ENCODE measurements at regions not wholly inside any gene's neighbourhood (a gene's known extent, or its start where the extent isn't known, plus 50 kb on each side); places are given as distances from the start of the nearest gene placed in this dataset.

DNA sequence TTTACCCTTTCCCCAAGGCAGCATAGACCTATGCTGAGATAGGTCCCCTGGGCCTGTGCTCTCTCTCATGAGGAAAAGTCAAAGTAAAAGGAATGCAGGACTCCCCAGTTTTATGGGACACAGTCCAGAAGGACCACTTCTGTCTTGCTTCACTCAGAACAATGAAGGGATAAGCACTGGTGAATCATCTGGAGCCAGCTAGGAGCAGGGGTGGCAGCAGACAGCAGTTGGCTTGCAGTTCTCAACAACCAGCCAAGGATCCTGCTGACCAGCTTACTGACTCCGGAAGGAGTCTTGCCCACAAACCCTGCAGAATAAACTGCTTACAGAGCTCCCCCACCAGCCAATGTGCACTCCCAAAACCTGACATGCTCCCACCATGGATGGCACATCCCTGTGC is 152.1 kb upstream of the GHITM start:
- TF ChIP-seq, protein P1, sequence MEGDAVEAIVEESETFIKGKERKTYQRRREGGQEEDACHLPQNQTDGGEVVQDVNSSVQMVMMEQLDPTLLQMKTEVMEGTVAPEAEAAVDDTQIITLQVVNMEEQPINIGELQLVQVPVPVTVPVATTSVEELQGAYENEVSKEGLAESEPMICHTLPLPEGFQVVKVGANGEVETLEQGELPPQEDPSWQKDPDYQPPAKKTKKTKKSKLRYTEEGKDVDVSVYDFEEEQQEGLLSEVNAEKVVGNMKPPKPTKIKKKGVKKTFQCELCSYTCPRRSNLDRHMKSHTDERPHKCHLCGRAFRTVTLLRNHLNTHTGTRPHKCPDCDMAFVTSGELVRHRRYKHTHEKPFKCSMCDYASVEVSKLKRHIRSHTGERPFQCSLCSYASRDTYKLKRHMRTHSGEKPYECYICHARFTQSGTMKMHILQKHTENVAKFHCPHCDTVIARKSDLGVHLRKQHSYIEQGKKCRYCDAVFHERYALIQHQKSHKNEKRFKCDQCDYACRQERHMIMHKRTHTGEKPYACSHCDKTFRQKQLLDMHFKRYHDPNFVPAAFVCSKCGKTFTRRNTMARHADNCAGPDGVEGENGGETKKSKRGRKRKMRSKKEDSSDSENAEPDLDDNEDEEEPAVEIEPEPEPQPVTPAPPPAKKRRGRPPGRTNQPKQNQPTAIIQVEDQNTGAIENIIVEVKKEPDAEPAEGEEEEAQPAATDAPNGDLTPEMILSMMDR (IDR thresholded peaks at IDR 0.05; ENCODE audit: insufficient read depth, low read depth, low read length) = no peak
- no peak for TF ChIP-seq EZH2 (IDR thresholded peaks at IDR 0.05; ENCODE audit: insufficient read depth, low read length)
